22Rv1 (cell line): ENCODE measurements at regions not wholly inside any gene's neighbourhood (a gene's known extent, or its start where the extent isn't known, plus 50 kb on each side); places are given as distances from the start of the nearest gene placed in this dataset.

ENCODE experiments used
- ZFX ChIP-seq: fragments of 450-650 bp; IDR thresholded peaks from 2 replicates; pipeline ENCODE4 v1.6.1; 2017; ENCODE audit warnings: antibody characterized with exemption, borderline replicate concordance
- TF ChIP-seq, protein P1 (sequence below): fragments of 450-650 bp; IDR thresholded peaks from 2 replicates; pipeline ENCODE4 v1.5.1; 2017; ENCODE audit warnings: mild to moderate bottlenecking

DNA sequence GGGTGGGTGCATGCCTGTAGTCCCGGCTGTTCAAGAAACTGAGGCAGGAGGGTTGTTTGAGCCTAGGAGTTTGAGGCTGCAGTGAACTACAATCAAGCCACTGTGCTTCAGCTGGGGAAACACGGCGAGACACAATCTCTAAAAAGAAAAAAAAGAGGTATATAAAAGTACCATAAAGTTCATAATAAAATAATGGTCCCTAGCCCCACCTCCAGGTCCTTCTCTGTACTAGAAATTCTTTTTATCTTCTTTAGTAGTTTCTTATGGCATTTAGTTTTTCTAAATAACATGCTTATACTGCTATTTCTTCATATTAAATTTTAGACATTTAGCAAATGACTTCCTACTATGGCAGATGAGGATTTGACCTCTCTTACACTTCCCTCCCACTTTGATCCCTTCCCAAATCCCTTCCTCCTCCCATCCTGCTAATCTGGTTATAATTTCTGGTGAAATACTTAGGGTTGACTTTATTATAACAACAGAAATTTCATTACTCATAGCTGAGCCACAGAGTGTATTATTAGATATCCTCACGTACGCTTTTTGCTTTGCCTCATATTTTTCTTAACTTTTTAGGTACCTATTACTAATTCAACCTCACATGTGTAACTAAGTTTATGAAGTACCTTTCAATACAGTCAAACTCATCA lies 94.7 kb downstream of the SLC41A2 start:
- TF ChIP-seq, protein P1, sequence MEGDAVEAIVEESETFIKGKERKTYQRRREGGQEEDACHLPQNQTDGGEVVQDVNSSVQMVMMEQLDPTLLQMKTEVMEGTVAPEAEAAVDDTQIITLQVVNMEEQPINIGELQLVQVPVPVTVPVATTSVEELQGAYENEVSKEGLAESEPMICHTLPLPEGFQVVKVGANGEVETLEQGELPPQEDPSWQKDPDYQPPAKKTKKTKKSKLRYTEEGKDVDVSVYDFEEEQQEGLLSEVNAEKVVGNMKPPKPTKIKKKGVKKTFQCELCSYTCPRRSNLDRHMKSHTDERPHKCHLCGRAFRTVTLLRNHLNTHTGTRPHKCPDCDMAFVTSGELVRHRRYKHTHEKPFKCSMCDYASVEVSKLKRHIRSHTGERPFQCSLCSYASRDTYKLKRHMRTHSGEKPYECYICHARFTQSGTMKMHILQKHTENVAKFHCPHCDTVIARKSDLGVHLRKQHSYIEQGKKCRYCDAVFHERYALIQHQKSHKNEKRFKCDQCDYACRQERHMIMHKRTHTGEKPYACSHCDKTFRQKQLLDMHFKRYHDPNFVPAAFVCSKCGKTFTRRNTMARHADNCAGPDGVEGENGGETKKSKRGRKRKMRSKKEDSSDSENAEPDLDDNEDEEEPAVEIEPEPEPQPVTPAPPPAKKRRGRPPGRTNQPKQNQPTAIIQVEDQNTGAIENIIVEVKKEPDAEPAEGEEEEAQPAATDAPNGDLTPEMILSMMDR, result no peak
- no peak for TF ChIP-seq ZFX
